ENCODE measurements at regions not wholly inside any gene's neighbourhood (a gene's known extent, or its start where the extent isn't known, plus 50 kb on each side); places are given as distances from the start of the nearest gene placed in this dataset.

DNA sequence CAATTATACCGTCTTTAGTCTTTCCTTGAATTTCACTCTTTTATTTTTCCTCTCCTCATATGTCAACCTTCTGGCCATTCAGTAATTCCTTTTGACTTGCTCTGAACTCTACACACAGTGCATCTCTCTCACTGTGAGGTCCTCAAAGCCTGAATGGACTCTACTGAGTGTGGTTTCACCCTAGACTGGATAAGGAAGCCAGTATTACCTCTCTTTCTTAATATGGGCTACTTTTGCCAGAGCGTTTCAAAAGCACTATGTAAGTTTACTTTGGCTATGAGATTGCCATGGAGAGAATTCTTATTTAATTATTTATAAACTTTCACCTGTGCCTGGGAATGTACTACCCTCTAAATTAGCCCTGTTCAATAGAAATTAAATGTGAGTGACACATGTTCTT, 343.5 kb upstream of the DDHD1 start:
- no peak overlapping the region for H3K4me3 ChIP-seq (ENCODE audit: low read length)
- no peaks in the 10 kb centered on the region for H3K9me3 ChIP-seq (replicated peaks; ENCODE audit: low read length)
- no peaks in the 10 kb centered on the region for H3K36me3 ChIP-seq (ENCODE audit: insufficient read depth, low read length)
- H3K9ac ChIP-seq (ENCODE audit: low read depth, low read length), result no peak overlapping the region
- H3K4me1 ChIP-seq (ENCODE audit: control insufficient read depth, insufficient read depth, low read length), result peaks cover 6% of the 10 kb centered on the region
- H3K27me3 ChIP-seq (ENCODE audit: control insufficient read depth, insufficient read depth, low read length), result no peaks in the 10 kb centered on the region
- H3K4me2 ChIP-seq (ENCODE audit: low read length), result no peak overlapping the region

GRCh38 chr14:53495846-53496343, 342.8 kb upstream of the DDHD1 start:
- H3K4me3 ChIP-seq (ENCODE audit: low read length), result no peak overlapping the region
- no peak overlapping the region for H3K9ac ChIP-seq (ENCODE audit: low read depth, low read length)
- no peak overlapping the region for H3K4me2 ChIP-seq (ENCODE audit: low read length)
- H3K27me3 ChIP-seq (ENCODE audit: control insufficient read depth, insufficient read depth, low read length), result no peaks in the 10 kb centered on the region
- no peaks in the 10 kb centered on the region for H3K9me3 ChIP-seq (replicated peaks; ENCODE audit: low read length)
- H3K4me1 ChIP-seq (ENCODE audit: control insufficient read depth, insufficient read depth, low read length), result peaks cover 14% of the 10 kb centered on the region
- H3K36me3 ChIP-seq (ENCODE audit: insufficient read depth, low read length), result no peaks in the 10 kb centered on the region

GRCh38 chr14:53494587-53494986, 341.5 kb upstream of the DDHD1 start:
- Histone ChIP-seq H3K4me2 (ENCODE audit: low read length) (no peak overlapping the region), H3K4me3 (ENCODE audit: low read length) (no peak overlapping the region), H3K9ac (ENCODE audit: low read depth, low read length) (no peak overlapping the region), H3K27me3 (ENCODE audit: control insufficient read depth, insufficient read depth, low read length) (no peaks in the 10 kb centered on the region), H3K9me3 (replicated peaks; ENCODE audit: low read length) (no peaks in the 10 kb centered on the region), H3K36me3 (ENCODE audit: insufficient read depth, low read length) (no peaks in the 10 kb centered on the region), H3K4me1 (ENCODE audit: control insufficient read depth, insufficient read depth, low read length) (peaks cover 14% of the 10 kb centered on the region)

- H3K9me3 ChIP-seq (replicated peaks; ENCODE audit: low read length), result no peaks in the 10 kb centered on the region
Observed at GRCh38 chr14:53493860-53494259, 340.7 kb upstream of the DDHD1 start.

GRCh38 chr14:53493320-53493719, 340.2 kb upstream of the DDHD1 start:
- H3K9me3 ChIP-seq (replicated peaks; ENCODE audit: low read length), result no peaks in the 10 kb centered on the region
- H3K4me1 ChIP-seq (ENCODE audit: control insufficient read depth, insufficient read depth, low read length), result peaks cover 14% of the 10 kb centered on the region
- H3K4me2 ChIP-seq (ENCODE audit: low read length), result no peak overlapping the region
- no peak overlapping the region for H3K4me3 ChIP-seq (ENCODE audit: low read length)
- no peaks in the 10 kb centered on the region for H3K27me3 ChIP-seq (ENCODE audit: control insufficient read depth, insufficient read depth, low read length)
- no peaks in the 10 kb centered on the region for H3K36me3 ChIP-seq (ENCODE audit: insufficient read depth, low read length)
- no peak overlapping the region for H3K9ac ChIP-seq (ENCODE audit: low read depth, low read length)

More at GRCh38 chr14:53493860-53494259, 340.7 kb upstream of the DDHD1 start:
- Histone ChIP-seq H3K4me1 (ENCODE audit: control insufficient read depth, insufficient read depth, low read length) (peaks cover 14% of the 10 kb centered on the region), H3K4me3 (ENCODE audit: low read length) (no peak overlapping the region), H3K27me3 (ENCODE audit: control insufficient read depth, insufficient read depth, low read length) (no peaks in the 10 kb centered on the region), H3K36me3 (ENCODE audit: insufficient read depth, low read length) (no peaks in the 10 kb centered on the region), H3K4me2 (ENCODE audit: low read length) (no peak overlapping the region), H3K9ac (ENCODE audit: low read depth, low read length) (no peak overlapping the region)

GRCh38 chr14:53491884-53492277, 338.8 kb upstream of the DDHD1 start:
- Histone ChIP-seq H3K9me3 (replicated peaks; ENCODE audit: low read length) (no peaks in the 10 kb centered on the region), H3K4me2 (ENCODE audit: low read length) (no peak overlapping the region), H3K9ac (ENCODE audit: low read depth, low read length) (no peak overlapping the region), H3K36me3 (ENCODE audit: insufficient read depth, low read length) (no peaks in the 10 kb centered on the region), H3K4me1 (ENCODE audit: control insufficient read depth, insufficient read depth, low read length) (peaks cover 14% of the 10 kb centered on the region), H3K27me3 (ENCODE audit: control insufficient read depth, insufficient read depth, low read length) (no peaks in the 10 kb centered on the region), H3K4me3 (ENCODE audit: low read length) (no peak overlapping the region)

GRCh38 chr14:53491256-53491883, 338.2 kb upstream of the DDHD1 start:
- Histone ChIP-seq H3K4me2 (ENCODE audit: low read length) (no peak overlapping the region), H3K27me3 (ENCODE audit: control insufficient read depth, insufficient read depth, low read length) (no peaks in the 10 kb centered on the region), H3K36me3 (ENCODE audit: insufficient read depth, low read length) (no peaks in the 10 kb centered on the region), H3K4me3 (ENCODE audit: low read length) (no peak overlapping the region), H3K9ac (ENCODE audit: low read depth, low read length) (no peak overlapping the region), H3K4me1 (ENCODE audit: control insufficient read depth, insufficient read depth, low read length) (peaks cover 14% of the 10 kb centered on the region), H3K9me3 (replicated peaks; ENCODE audit: low read length) (no peaks in the 10 kb centered on the region)

DNA sequence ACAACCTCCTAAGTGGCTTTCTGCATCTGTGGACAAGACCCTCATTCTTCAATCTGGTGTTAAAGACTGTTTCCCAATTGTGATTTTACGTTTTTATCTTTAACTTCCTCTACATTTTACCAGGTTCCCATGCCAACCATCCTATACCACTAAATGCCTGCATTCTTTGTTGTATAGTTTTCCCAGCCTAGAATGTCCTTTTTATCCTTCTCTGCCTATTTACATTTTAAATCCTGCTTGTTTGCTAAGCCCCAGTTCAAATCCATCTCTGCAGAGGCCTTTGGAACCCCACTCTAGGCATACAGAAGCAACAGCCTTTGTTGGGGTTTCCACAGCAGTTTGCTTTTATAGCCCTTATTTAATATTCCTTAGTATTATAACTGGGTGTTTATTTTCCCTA, 325.1 kb upstream of the DDHD1 start:
- no peaks in the 10 kb centered on the region for H3K36me3 ChIP-seq (ENCODE audit: insufficient read depth, low read length)
- H3K4me1 ChIP-seq (ENCODE audit: control insufficient read depth, insufficient read depth, low read length), result no peaks in the 10 kb centered on the region
- no peak overlapping the region for H3K4me2 ChIP-seq (ENCODE audit: low read length)
- no peak overlapping the region for H3K4me3 ChIP-seq (ENCODE audit: low read length)
- no peak overlapping the region for H3K9ac ChIP-seq (ENCODE audit: low read depth, low read length)
- no peaks in the 10 kb centered on the region for H3K27me3 ChIP-seq (ENCODE audit: control insufficient read depth, insufficient read depth, low read length)
- no peaks in the 10 kb centered on the region for H3K9me3 ChIP-seq (replicated peaks; ENCODE audit: low read length)

GRCh38 chr14:53473480-53473879, 320.4 kb upstream of the DDHD1 start:
- Histone ChIP-seq H3K4me2 (ENCODE audit: low read length) (no peak overlapping the region), H3K4me3 (ENCODE audit: low read length) (no peak overlapping the region), H3K27me3 (ENCODE audit: control insufficient read depth, insufficient read depth, low read length) (no peaks in the 10 kb centered on the region), H3K4me1 (ENCODE audit: control insufficient read depth, insufficient read depth, low read length) (no peaks in the 10 kb centered on the region), H3K9ac (ENCODE audit: low read depth, low read length) (no peak overlapping the region), H3K9me3 (replicated peaks; ENCODE audit: low read length) (no peaks in the 10 kb centered on the region), H3K36me3 (ENCODE audit: insufficient read depth, low read length) (no peaks in the 10 kb centered on the region)

DNA sequence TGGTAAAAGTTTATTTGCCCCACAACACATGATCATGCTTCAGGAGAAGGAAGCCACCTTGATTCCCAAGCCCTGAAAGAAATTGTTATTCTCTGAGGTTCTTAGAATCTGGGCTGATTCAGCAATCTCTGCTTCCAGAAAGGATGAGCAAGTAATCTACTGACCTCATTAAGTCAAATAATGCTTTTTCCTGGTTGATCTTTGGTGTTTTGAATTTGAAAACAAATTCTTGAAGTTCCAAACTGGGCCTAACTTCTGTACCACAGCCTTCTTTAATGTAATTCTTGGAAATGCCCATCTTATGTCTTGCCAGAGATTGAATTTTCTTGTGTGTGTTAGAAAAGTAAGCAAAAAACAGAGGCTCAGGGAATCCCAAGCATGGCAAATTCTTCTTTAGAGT, 319.2 kb upstream of the DDHD1 start:
- no peak overlapping the region for H3K4me2 ChIP-seq (ENCODE audit: low read length)
- no peaks in the 10 kb centered on the region for H3K27me3 ChIP-seq (ENCODE audit: control insufficient read depth, insufficient read depth, low read length)
- no peaks in the 10 kb centered on the region for H3K4me1 ChIP-seq (ENCODE audit: control insufficient read depth, insufficient read depth, low read length)

DNA sequence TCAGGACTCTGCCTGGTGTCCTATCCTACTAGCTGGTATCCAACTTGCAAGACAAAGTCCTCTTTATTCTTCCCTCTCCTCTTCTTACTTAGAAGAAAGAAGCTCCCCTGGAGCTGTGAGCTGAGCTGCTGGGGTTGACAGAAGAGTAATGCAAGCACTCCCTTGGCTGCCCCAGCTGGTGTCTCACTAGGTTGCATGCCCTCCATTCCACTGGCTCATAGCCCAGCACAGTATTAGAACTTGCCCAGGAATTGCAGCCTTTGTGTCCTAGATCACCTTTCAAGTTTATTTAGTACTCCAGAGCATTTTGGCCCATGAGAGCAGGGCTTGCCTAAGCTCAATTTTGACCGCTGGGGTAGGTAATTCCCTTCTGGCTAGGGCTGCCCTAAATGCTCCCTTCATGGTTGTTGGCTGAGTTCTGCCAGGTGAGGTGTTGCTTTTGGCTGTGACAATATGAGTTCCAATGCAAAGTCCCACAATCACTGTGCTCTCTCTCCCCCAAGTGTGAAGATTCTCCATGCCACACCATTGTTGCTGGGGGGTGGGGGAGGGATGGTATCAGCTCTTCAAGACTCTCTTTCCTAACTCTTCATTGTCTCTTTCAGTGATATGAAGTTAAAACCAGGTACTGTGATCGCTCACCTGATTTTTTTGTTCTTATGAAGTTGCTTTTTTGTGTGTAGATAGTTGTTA, 317.4 kb upstream of the DDHD1 start:
- Histone ChIP-seq H3K27me3 (ENCODE audit: control insufficient read depth, insufficient read depth, low read length) (no peaks in the 10 kb centered on the region), H3K9ac (ENCODE audit: low read depth, low read length) (no peak overlapping the region), H3K4me1 (ENCODE audit: control insufficient read depth, insufficient read depth, low read length) (no peaks in the 10 kb centered on the region), H3K4me3 (ENCODE audit: low read length) (no peak overlapping the region), H3K4me2 (ENCODE audit: low read length) (no peak overlapping the region), H3K36me3 (ENCODE audit: insufficient read depth, low read length) (no peaks in the 10 kb centered on the region), H3K9me3 (replicated peaks; ENCODE audit: low read length) (no peaks in the 10 kb centered on the region)

More for the DNA sequence above, 319.2 kb upstream of the DDHD1 start:
- Histone ChIP-seq H3K9ac (ENCODE audit: low read depth, low read length) (no peak overlapping the region), H3K36me3 (ENCODE audit: insufficient read depth, low read length) (no peaks in the 10 kb centered on the region), H3K9me3 (replicated peaks; ENCODE audit: low read length) (no peaks in the 10 kb centered on the region), H3K4me3 (ENCODE audit: low read length) (no peak overlapping the region)

DNA sequence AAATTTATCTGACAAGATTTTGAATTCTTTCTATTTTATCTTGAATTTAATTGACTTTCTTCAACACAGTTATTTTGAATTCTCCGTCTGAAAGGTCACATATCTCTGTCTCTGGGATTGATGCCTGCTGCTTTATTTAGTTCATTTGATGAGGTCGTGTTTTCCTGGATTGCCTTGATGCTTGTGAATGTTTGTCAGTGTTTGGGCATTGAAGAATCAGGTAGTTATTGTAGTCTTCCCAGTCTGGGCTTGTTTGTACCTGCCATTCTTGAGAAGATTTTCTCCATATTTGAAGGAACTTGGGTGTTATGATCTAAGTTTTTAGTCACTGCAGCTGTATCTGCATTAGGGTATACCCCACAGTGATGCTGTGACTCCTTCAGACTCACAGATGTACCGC, 315.8 kb upstream of the DDHD1 start:
- no peaks in the 10 kb centered on the region for H3K27me3 ChIP-seq (ENCODE audit: control insufficient read depth, insufficient read depth, low read length)
- H3K9ac ChIP-seq (ENCODE audit: low read depth, low read length), result no peak overlapping the region
- H3K4me1 ChIP-seq (ENCODE audit: control insufficient read depth, insufficient read depth, low read length), result no peaks in the 10 kb centered on the region
- no peaks in the 10 kb centered on the region for H3K9me3 ChIP-seq (replicated peaks; ENCODE audit: low read length)
- no peak overlapping the region for H3K4me2 ChIP-seq (ENCODE audit: low read length)
- no peak overlapping the region for H3K4me3 ChIP-seq (ENCODE audit: low read length)
- no peaks in the 10 kb centered on the region for H3K36me3 ChIP-seq (ENCODE audit: insufficient read depth, low read length)

All from skeletal muscle satellite cell (primary cell).